Panc1 (cell line): ENCODE measurements at regions not wholly inside any gene's neighbourhood (a gene's known extent, or its start where the extent isn't known, plus 50 kb on each side); places are given as distances from the start of the nearest gene placed in this dataset.

Source experiments
- TF ChIP-seq, protein P1 (sequence below), 2 experiments: IDR thresholded peaks; 2 replicates each; pipeline ENCODE4 v1.6.1; 2011 to 2012; ENCODE audit warnings: low read depth in 2 of 2, control low read depth in 1 of 2, low read length in 1 of 2, mild to moderate bottlenecking in 1 of 2, moderate library complexity in 1 of 2; ENCODE audit not compliant: insufficient read depth in 1 of 2
- TF ChIP-seq, protein P2 (sequence below): fragments of 450-650 bp; IDR thresholded peaks from 2 replicates; pipeline ENCODE4 v1.5.1; 2017; ENCODE audit warnings: mild to moderate bottlenecking

DNA sequence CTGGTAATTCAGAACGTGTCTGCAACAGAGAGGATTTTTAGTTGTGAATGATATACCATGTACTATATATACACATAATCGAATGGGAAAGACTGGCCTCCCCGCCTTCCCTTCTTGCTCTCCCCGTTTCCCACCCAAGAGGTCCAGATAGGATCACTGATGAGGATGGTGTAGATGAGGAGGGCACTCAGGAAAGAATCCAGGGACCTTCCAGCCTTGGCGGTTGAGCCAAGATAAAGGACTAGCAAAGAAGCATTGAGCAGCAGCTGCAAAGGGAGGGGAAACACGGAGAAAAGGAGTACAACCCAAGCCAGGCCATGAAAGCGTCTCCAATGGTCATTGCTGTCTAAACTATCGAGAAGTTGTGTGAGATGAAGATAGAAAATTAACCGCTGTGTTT is 84.0 kb upstream of the EXOC2 start:
- TF ChIP-seq, protein P1, sequence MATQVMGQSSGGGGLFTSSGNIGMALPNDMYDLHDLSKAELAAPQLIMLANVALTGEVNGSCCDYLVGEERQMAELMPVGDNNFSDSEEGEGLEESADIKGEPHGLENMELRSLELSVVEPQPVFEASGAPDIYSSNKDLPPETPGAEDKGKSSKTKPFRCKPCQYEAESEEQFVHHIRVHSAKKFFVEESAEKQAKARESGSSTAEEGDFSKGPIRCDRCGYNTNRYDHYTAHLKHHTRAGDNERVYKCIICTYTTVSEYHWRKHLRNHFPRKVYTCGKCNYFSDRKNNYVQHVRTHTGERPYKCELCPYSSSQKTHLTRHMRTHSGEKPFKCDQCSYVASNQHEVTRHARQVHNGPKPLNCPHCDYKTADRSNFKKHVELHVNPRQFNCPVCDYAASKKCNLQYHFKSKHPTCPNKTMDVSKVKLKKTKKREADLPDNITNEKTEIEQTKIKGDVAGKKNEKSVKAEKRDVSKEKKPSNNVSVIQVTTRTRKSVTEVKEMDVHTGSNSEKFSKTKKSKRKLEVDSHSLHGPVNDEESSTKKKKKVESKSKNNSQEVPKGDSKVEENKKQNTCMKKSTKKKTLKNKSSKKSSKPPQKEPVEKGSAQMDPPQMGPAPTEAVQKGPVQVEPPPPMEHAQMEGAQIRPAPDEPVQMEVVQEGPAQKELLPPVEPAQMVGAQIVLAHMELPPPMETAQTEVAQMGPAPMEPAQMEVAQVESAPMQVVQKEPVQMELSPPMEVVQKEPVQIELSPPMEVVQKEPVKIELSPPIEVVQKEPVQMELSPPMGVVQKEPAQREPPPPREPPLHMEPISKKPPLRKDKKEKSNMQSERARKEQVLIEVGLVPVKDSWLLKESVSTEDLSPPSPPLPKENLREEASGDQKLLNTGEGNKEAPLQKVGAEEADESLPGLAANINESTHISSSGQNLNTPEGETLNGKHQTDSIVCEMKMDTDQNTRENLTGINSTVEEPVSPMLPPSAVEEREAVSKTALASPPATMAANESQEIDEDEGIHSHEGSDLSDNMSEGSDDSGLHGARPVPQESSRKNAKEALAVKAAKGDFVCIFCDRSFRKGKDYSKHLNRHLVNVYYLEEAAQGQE (IDR thresholded peaks at IDR 0.05; ENCODE audit: insufficient read depth in 1 of 2, low read depth in 2 of 2, low read length in 1 of 2): no peak
- TF ChIP-seq, protein P2, sequence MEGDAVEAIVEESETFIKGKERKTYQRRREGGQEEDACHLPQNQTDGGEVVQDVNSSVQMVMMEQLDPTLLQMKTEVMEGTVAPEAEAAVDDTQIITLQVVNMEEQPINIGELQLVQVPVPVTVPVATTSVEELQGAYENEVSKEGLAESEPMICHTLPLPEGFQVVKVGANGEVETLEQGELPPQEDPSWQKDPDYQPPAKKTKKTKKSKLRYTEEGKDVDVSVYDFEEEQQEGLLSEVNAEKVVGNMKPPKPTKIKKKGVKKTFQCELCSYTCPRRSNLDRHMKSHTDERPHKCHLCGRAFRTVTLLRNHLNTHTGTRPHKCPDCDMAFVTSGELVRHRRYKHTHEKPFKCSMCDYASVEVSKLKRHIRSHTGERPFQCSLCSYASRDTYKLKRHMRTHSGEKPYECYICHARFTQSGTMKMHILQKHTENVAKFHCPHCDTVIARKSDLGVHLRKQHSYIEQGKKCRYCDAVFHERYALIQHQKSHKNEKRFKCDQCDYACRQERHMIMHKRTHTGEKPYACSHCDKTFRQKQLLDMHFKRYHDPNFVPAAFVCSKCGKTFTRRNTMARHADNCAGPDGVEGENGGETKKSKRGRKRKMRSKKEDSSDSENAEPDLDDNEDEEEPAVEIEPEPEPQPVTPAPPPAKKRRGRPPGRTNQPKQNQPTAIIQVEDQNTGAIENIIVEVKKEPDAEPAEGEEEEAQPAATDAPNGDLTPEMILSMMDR: no peak
